COLO668 (cell line): ENCODE measurements at regions not wholly inside any gene's neighbourhood (a gene's known extent, or its start where the extent isn't known, plus 50 kb on each side); places are given as distances from the start of the nearest gene placed in this dataset.
"Not testable (repeated sequence)": the region's sequence is repeated elsewhere in the genome, so short reads cannot be mapped to it uniquely, and the experiment has no call there.

Source experiments
- DNase-seq: peaks from one replicate; lab custom pipeline; 2025; ENCODE audit not compliant: unreplicated experiment; lab: John Stamatoyannopoulos, UW

GRCh38 chr12:127500512-127501035 lies 766.4 kb upstream of the TMEM132C start:
- no peak for DNase-seq

- DNase-seq, result no peak
Observed at GRCh38 chr12:127501916-127502315, 765.1 kb upstream of the TMEM132C start.

- no peak for DNase-seq
Observed at GRCh38 chr12:127503246-127503645, 763.7 kb upstream of the TMEM132C start.

GRCh38 chr12:127503996-127504395 lies 763.0 kb upstream of the TMEM132C start:
- DNase-seq, result not testable (repeated sequence)

- DNase-seq, result no peak
Observed at GRCh38 chr12:127504874-127505273, 762.1 kb upstream of the TMEM132C start.

- no peak for DNase-seq
Observed at GRCh38 chr12:127507341-127507740, 759.6 kb upstream of the TMEM132C start.

GRCh38 chr12:127509066-127509778 lies 757.7 kb upstream of the TMEM132C start:
- no peak for DNase-seq

- no peak for DNase-seq
Observed at GRCh38 chr12:127515941-127516340, 751.0 kb upstream of the TMEM132C start.

GRCh38 chr12:127516467-127516866 lies 750.5 kb upstream of the TMEM132C start:
- no peak for DNase-seq

GRCh38 chr12:127519779-127520178 lies 747.2 kb upstream of the TMEM132C start:
- no peak for DNase-seq

- DNase-seq, result no peak
Observed at GRCh38 chr12:127526925-127527324, 740.0 kb upstream of the TMEM132C start.

GRCh38 chr12:127528551-127528950 lies 738.4 kb upstream of the TMEM132C start:
- no peak for DNase-seq

- no peak for DNase-seq
Observed at GRCh38 chr12:127531542-127531941, 735.4 kb upstream of the TMEM132C start.

GRCh38 chr12:127533353-127533752 lies 733.6 kb upstream of the TMEM132C start:
- no peak for DNase-seq

- DNase-seq, result no peak
Observed at GRCh38 chr12:127536833-127537428, 730.0 kb upstream of the TMEM132C start.

- DNase-seq, result no peak
Observed at GRCh38 chr12:127538316-127538715, 728.7 kb upstream of the TMEM132C start.

GRCh38 chr12:127539226-127539858 lies 727.6 kb upstream of the TMEM132C start:
- DNase-seq, result no peak

- DNase-seq, result no peak
Observed at GRCh38 chr12:127542391-127542790, 724.6 kb upstream of the TMEM132C start.

GRCh38 chr12:127542931-127543330 lies 724.0 kb upstream of the TMEM132C start:
- peak; percentile 3 for DNase-seq

- DNase-seq, result no peak
Observed at GRCh38 chr12:127546721-127547505, 720.1 kb upstream of the TMEM132C start.

- DNase-seq, result peak; percentile 5
Observed at GRCh38 chr12:127548123-127548553, 718.8 kb upstream of the TMEM132C start.
